GM23248 (cell line): ENCODE measurements at regions not wholly inside any gene's neighbourhood (a gene's known extent, or its start where the extent isn't known, plus 50 kb on each side); places are given as distances from the start of the nearest gene placed in this dataset.

Source experiments
- EZH2 ChIP-seq: fragments of 200-600 bp; sonication (generic); IDR thresholded peaks from 2 replicates; pipeline ENCODE4 v1.6.1; 2018; ENCODE audit warnings: antibody characterized with exemption, mild to moderate bottlenecking; ENCODE audit not compliant: insufficient read depth, poor library complexity, severe bottlenecking
- EZH2phosphoT487 ChIP-seq: fragments of 200-600 bp; sonication (generic); IDR thresholded peaks from 2 replicates; pipeline ENCODE4 v1.6.1; 2018; ENCODE audit warnings: antibody characterized with exemption, moderate library complexity, mild to moderate bottlenecking, low read depth; ENCODE audit not compliant: insufficient read depth

DNA sequence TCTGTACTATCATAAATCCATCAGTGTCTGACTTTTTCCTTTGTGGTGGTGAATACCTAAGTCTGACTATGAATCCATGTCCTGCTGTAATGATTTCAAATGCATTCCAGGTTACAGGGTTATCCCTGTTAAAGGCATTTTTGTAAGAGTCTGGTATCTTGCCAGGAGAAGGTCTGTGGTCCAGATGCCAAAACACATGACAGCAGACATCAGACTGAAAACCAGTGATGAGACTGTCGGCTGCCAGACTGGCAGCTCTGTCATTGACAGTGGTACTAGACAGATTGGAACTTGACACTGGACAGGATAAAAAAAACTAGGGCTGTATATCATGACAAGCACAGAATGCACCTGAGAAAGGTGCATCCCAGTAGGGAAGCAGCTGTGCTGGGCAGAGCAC is 301.8 kb upstream of the FAT3 start:
- TF ChIP-seq EZH2phosphoT487 (no peak), EZH2 (no peak)
